IPS DF 6.9 (cell line): ENCODE measurements at regions not wholly inside any gene's neighbourhood (a gene's known extent, or its start where the extent isn't known, plus 50 kb on each side); places are given as distances from the start of the nearest gene placed in this dataset.

Experiments used
- DNase-seq: peaks from one replicate; pipeline ENCODE4 v3.0.0-alpha.2; 2013; ENCODE audit warnings: low read depth, low spot score
- H3K27ac ChIP-seq: one replicate; pipeline ENCODE4 v1.5.1; 2013; ENCODE audit warnings: low read length, control low read depth
- H3K27me3 ChIP-seq: 2 replicates; pipeline ENCODE4 v1.6.1; 2013; ENCODE audit warnings: mild to moderate bottlenecking, low read length; ENCODE audit not compliant: control insufficient read depth, insufficient read depth
- H3K36me3 ChIP-seq: 2 replicates; pipeline ENCODE4 v1.6.1; 2013; ENCODE audit warnings: low read length; ENCODE audit not compliant: control insufficient read depth, insufficient read depth
- H3K4me1 ChIP-seq: 2 replicates; pipeline ENCODE4 v1.6.1; 2013; ENCODE audit warnings: low read length; ENCODE audit not compliant: control insufficient read depth, insufficient read depth
- H3K4me3 ChIP-seq: 2 replicates; pipeline ENCODE4 v1.5.1; 2013; ENCODE audit warnings: mild to moderate bottlenecking, low read length
- H3K9me3 ChIP-seq: 2 replicates; pipeline ENCODE4 v1.6.1; 2013; ENCODE audit warnings: low read length, inconsistent platforms; ENCODE audit not compliant: control insufficient read depth, insufficient read depth
- WGBS: extraction: QIAGEN DNeasy Blood & Tissue Kit; methylation state at CpG from one replicate; pipeline ENCODE4 v1.1.7; 2013; ENCODE audit warnings: mixed read lengths, missing lambda C conversion rate; ENCODE audit not compliant: insufficient read length, insufficient coverage; 5-methylcytosine and 5-hydroxymethylcytosine counted together

DNA sequence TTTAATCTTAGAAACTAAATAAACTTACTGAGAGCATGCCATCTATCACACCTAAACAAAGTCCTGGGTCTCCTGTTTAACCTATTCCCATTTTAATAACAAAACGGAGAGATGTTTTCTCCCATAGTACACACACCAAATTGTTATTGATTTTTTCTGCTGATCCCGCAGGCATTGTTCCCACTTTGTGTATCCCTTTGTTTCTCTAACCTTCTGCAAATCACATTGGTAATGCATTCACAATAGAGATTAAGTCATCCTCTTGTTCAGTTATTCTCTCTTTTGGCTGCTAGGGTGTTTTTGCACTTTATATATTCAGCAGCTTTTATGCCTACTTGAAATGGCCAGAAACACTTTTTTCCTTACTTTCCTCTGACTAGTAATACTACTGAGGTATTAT is 1071.9 kb upstream of the CDH2 start:
- no peak for DNase-seq
- no peaks in the 10 kb centered on the region for H3K4me1 ChIP-seq
- no peaks in the 10 kb centered on the region for H3K36me3 ChIP-seq
- no CpG with 5 or more reads among the region's 2 CpGs for WGBS
- no peak overlapping the region for H3K27ac ChIP-seq
- no peak overlapping the region for H3K4me3 ChIP-seq
- no peaks in the 10 kb centered on the region for H3K9me3 ChIP-seq
- no peaks in the 10 kb centered on the region for H3K27me3 ChIP-seq

GRCh38 chr18:29241199-29241598 is 1064.3 kb upstream of the CDH2 start:
- Histone ChIP-seq H3K9me3 (no peaks in the 10 kb centered on the region), H3K27me3 (no peaks in the 10 kb centered on the region), H3K36me3 (no peaks in the 10 kb centered on the region), H3K4me3 (no peak overlapping the region), H3K27ac (no peak overlapping the region), H3K4me1 (no peaks in the 10 kb centered on the region)
- DNase-seq, result no peak
- WGBS, result no CpG with 5 or more reads among the region's 3 CpGs

DNA sequence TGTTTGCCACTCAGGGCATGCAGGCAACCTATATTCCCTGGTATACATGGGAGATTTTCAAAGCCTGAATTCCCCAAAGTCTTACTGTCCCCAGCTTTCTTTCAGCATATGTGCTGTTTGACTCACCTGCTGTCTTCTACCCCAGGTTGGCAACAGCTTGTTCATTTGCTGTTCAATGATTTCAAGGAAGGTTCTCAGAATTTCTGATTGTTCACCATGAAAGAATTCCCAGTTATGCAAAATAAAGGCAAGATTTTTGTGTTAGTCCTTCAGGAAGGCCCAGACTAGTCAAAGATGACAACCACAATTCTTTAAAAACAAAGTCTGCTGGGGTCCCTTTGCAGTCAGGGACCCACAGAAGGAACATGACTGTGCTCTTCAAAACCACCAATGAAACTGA is 1057.8 kb upstream of the CDH2 start:
- Histone ChIP-seq H3K27me3 (no peaks in the 10 kb centered on the region), H3K27ac (no peak overlapping the region), H3K4me3 (no peak overlapping the region), H3K36me3 (no peaks in the 10 kb centered on the region), H3K9me3 (no peaks in the 10 kb centered on the region), H3K4me1 (no peaks in the 10 kb centered on the region)
- no peak for DNase-seq

DNA sequence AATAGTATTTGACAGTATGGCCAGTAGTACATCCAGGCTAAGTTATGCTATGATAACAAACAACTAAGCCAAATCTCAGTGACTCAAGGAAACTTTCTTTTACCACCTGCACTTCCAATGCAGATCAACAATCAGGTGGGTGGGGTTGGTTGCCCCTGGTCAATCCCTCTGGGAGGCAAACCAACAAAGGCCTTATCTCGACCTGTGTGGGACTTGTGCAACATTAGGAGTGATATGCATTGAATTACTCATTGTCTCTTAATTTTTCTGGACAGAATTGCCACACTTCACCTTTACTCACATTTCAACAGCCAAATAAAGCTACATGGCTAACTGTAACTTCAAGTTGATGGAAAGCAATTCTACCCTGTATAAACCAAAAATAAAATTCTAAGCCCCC is 1049.3 kb upstream of the CDH2 start:
- no peaks in the 10 kb centered on the region for H3K4me1 ChIP-seq
- WGBS, result no CpG with 5 or more reads among the region's 1 CpG
- H3K36me3 ChIP-seq, result no peaks in the 10 kb centered on the region
- H3K27me3 ChIP-seq, result no peaks in the 10 kb centered on the region
- no peaks in the 10 kb centered on the region for H3K9me3 ChIP-seq
- H3K27ac ChIP-seq, result no peak overlapping the region
- no peak overlapping the region for H3K4me3 ChIP-seq
- no peak for DNase-seq

DNA sequence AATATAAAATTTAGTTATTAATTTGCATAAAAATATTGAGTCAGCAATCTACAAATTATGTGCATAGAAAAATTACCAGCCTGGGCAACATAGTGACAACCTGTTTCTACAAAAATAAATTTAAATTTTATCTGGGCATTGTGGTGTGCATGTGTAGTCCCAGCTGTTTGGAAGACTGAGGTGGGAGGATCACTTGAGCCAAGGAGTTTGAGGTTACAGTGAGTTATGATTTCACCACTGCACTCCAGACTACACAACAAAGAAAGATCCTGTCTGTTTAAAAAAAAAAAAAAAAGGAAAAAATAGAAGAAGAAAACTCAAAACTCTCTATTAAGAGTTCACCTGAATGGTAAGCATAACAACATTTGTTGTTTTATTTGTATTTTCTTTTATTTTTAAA is 1048.4 kb upstream of the CDH2 start:
- no peak for DNase-seq
- H3K4me1 ChIP-seq, result no peaks in the 10 kb centered on the region
- H3K9me3 ChIP-seq, result no peaks in the 10 kb centered on the region
- H3K27ac ChIP-seq, result no peak overlapping the region
- no peaks in the 10 kb centered on the region for H3K36me3 ChIP-seq
- H3K27me3 ChIP-seq, result no peaks in the 10 kb centered on the region
- H3K4me3 ChIP-seq, result no peak overlapping the region

GRCh38 chr18:29218091-29218490 is 1041.2 kb upstream of the CDH2 start:
- Histone ChIP-seq H3K4me3 (no peak overlapping the region), H3K4me1 (no peaks in the 10 kb centered on the region), H3K36me3 (no peaks in the 10 kb centered on the region), H3K9me3 (no peaks in the 10 kb centered on the region), H3K27ac (no peak overlapping the region), H3K27me3 (no peaks in the 10 kb centered on the region)
- DNase-seq, result no peak
- WGBS, result no CpG with 5 or more reads among the region's 2 CpGs

DNA sequence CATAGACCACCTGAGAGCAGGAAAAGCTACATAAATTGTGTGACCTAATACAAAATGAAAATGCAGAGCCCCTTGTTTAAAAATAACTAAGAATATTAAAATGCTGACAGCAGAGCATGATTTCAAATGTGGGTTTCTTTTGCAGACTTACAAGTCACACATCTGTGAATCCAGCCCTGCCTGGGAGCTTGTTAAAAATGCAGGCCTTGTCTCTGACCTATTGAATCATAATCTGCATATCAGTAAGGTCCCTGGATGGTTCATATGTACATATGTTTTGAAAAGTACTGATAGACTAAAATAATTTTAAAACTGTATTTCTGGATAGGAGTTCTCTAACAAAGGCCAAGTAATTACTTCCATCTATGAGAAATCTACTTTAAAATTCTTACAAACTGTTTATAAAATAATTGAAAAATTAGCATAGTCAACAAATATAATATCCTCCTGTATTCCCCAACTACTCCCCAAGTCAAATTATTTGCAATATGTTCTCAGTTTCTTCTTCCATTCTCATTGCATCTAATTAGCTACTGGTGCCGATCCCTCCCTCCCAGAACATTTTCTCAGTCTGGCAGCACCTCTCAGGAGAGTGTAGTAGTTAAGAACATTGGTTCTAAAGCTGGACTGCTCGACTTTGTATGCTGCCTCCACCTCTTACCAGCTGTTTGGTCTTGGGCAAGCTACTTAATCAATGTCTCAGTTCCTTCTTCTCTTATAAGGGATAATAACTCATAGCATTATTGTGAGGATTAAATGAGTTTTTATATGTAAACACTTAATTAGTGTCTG is 1040.4 kb upstream of the CDH2 start:
- no CpG with 5 or more reads among the region's 2 CpGs for WGBS
- no peaks in the 10 kb centered on the region for H3K4me1 ChIP-seq
- no peak for DNase-seq
- no peaks in the 10 kb centered on the region for H3K27me3 ChIP-seq
- H3K4me3 ChIP-seq, result no peak overlapping the region
- H3K27ac ChIP-seq, result no peak overlapping the region
- H3K36me3 ChIP-seq, result no peaks in the 10 kb centered on the region
- H3K9me3 ChIP-seq, result no peaks in the 10 kb centered on the region

GRCh38 chr18:29198834-29199233 is 1021.9 kb upstream of the CDH2 start:
- Histone ChIP-seq H3K9me3 (no peaks in the 10 kb centered on the region), H3K27ac (no peak overlapping the region), H3K36me3 (no peaks in the 10 kb centered on the region), H3K4me1 (no peaks in the 10 kb centered on the region), H3K27me3 (no peaks in the 10 kb centered on the region), H3K4me3 (no peak overlapping the region)
- no CpG with 5 or more reads among the region's 3 CpGs for WGBS
- no peak for DNase-seq

GRCh38 chr18:29196307-29196706 is 1019.4 kb upstream of the CDH2 start:
- no peaks in the 10 kb centered on the region for H3K27me3 ChIP-seq
- no peaks in the 10 kb centered on the region for H3K9me3 ChIP-seq
- no peak overlapping the region for H3K4me3 ChIP-seq
- H3K36me3 ChIP-seq, result no peaks in the 10 kb centered on the region
- 100% methylated on average over 1 of the region's 3 CpGs for WGBS
- H3K4me1 ChIP-seq, result no peaks in the 10 kb centered on the region
- H3K27ac ChIP-seq, result no peak overlapping the region
- no peak for DNase-seq

- no peak overlapping the region for H3K27ac ChIP-seq
- peak; percentile 2 for DNase-seq
- WGBS, result no CpG with 5 or more reads among the region's 3 CpGs
- no peaks in the 10 kb centered on the region; the same call in 1 of the 2 replicates for H3K4me1 ChIP-seq
- no peaks in the 10 kb centered on the region for H3K9me3 ChIP-seq
- H3K4me3 ChIP-seq, result no peak overlapping the region
- no peaks in the 10 kb centered on the region for H3K27me3 ChIP-seq
- H3K36me3 ChIP-seq, result no peaks in the 10 kb centered on the region
Observed at GRCh38 chr18:29191263-29191662, 1014.3 kb upstream of the CDH2 start.

GRCh38 chr18:29188760-29189159 is 1011.8 kb upstream of the CDH2 start:
- Histone ChIP-seq H3K27ac (no peak overlapping the region), H3K27me3 (no peaks in the 10 kb centered on the region), H3K36me3 (no peaks in the 10 kb centered on the region), H3K9me3 (no peaks in the 10 kb centered on the region), H3K4me1 (no peaks in the 10 kb centered on the region; the same call in 1 of the 2 replicates), H3K4me3 (no peak overlapping the region)
- DNase-seq, result no peak
